Skeletal muscle cell (primary cell): ENCODE measurements at regions not wholly inside any gene's neighbourhood (a gene's known extent, or its start where the extent isn't known, plus 50 kb on each side); places are given as distances from the start of the nearest gene placed in this dataset.

Source experiments
- DNase-seq: peaks from one replicate; pipeline ENCODE4 v3.0.0-alpha.2; 2010; ENCODE audit warnings: low read depth
- H3K4me3 ChIP-seq: 2 replicates; pipeline ENCODE4 v1.5.1; 2011; ENCODE audit warnings: low read depth, mild to moderate bottlenecking, control low read depth, low read length, moderate library complexity

GRCh38 chr7:85764034-85764433 is 577.2 kb upstream of the SEMA3D start:
- no peak overlapping the region for H3K4me3 ChIP-seq
- no peak for DNase-seq

- no peak for DNase-seq
- no peak overlapping the region for H3K4me3 ChIP-seq
These were observed 570.5 kb upstream of the SEMA3D start for GRCh38 chr7:85757348-85757747.

- no peak for DNase-seq
- H3K4me3 ChIP-seq, result no peak overlapping the region
These were observed 563.6 kb upstream of the SEMA3D start for GRCh38 chr7:85750454-85750949.

GRCh38 chr7:85749696-85750453 is 563.0 kb upstream of the SEMA3D start:
- no peak for DNase-seq

GRCh38 chr7:85748861-85749260 is 562.0 kb upstream of the SEMA3D start:
- H3K4me3 ChIP-seq, result no peak overlapping the region
- DNase-seq, result no peak

More at GRCh38 chr7:85749696-85750453, 563.0 kb upstream of the SEMA3D start:
- no peak overlapping the region for H3K4me3 ChIP-seq

GRCh38 chr7:85737426-85737825 is 550.6 kb upstream of the SEMA3D start:
- H3K4me3 ChIP-seq, result no peak overlapping the region
- DNase-seq, result no peak

- H3K4me3 ChIP-seq, result no peak overlapping the region
- no peak for DNase-seq
These were observed 549.2 kb upstream of the SEMA3D start for GRCh38 chr7:85736085-85736484.

GRCh38 chr7:85734823-85735222 is 548.0 kb upstream of the SEMA3D start:
- no peak for DNase-seq
- no peak overlapping the region for H3K4me3 ChIP-seq

GRCh38 chr7:85733169-85733915 is 546.5 kb upstream of the SEMA3D start:
- no peak for DNase-seq

GRCh38 chr7:85730012-85730411 is 543.2 kb upstream of the SEMA3D start:
- no peak for DNase-seq
- no peak overlapping the region for H3K4me3 ChIP-seq

More at GRCh38 chr7:85733169-85733915, 546.5 kb upstream of the SEMA3D start:
- H3K4me3 ChIP-seq, result no peak overlapping the region

GRCh38 chr7:85725026-85725425 is 538.2 kb upstream of the SEMA3D start:
- no peak overlapping the region for H3K4me3 ChIP-seq
- DNase-seq, result no peak

- peak; percentile 55 for DNase-seq
- H3K4me3 ChIP-seq, result no peak overlapping the region
These were observed 533.4 kb upstream of the SEMA3D start for GRCh38 chr7:85719981-85720953.

GRCh38 chr7:85716353-85716752 is 529.5 kb upstream of the SEMA3D start:
- DNase-seq, result no peak

GRCh38 chr7:85714951-85715350 is 528.1 kb upstream of the SEMA3D start:
- no peak for DNase-seq
- H3K4me3 ChIP-seq, result no peak overlapping the region

More at GRCh38 chr7:85716353-85716752, 529.5 kb upstream of the SEMA3D start:
- no peak overlapping the region for H3K4me3 ChIP-seq

- no peak for DNase-seq
- no peak overlapping the region for H3K4me3 ChIP-seq
These were observed 527.3 kb upstream of the SEMA3D start for GRCh38 chr7:85714043-85714578.

GRCh38 chr7:85713171-85713570 is 526.3 kb upstream of the SEMA3D start:
- no peak overlapping the region for H3K4me3 ChIP-seq
- DNase-seq, result no peak

- no peak overlapping the region for H3K4me3 ChIP-seq
- no peak for DNase-seq
These were observed 525.0 kb upstream of the SEMA3D start for GRCh38 chr7:85711894-85712293.

GRCh38 chr7:85710960-85711359 is 524.1 kb upstream of the SEMA3D start:
- DNase-seq, result no peak
- no peak overlapping the region for H3K4me3 ChIP-seq

- DNase-seq, result no peak
- no peak overlapping the region for H3K4me3 ChIP-seq
These were observed 521.4 kb upstream of the SEMA3D start for GRCh38 chr7:85708221-85708620.
